Endothelial cell of umbilical vein (primary cell): ENCODE measurements at regions not wholly inside any gene's neighbourhood (a gene's known extent, or its start where the extent isn't known, plus 50 kb on each side); places are given as distances from the start of the nearest gene placed in this dataset.

ENCODE experiments used
- BruUV-seq: library from RNA; stranded (reverse); fragments of 400-500 nt; replicated peaks from 2 replicates; lab custom pipeline; 2021; lab: Mats Ljungman, UMichigan
- CTCF ChIA-PET: fragments of 300-600, 350-600 bp; sonication (Branson Sonifier 250); formaldehyde crosslinking; loops from one replicate; lab custom pipeline; 2021; ENCODE audit warnings: antibody characterized with exemption, inconsistent platforms; lab: Charles Lee
- POLR2A ChIA-PET: fragments of 300-600, 350-600 bp; sonication (Branson Sonifier 250); formaldehyde crosslinking; loops from one replicate; lab custom pipeline; 2021; ENCODE audit warnings: antibody characterized with exemption, inconsistent platforms; lab: Charles Lee
- DNase-seq: peaks from one replicate; pipeline ENCODE4 v3.0.0-alpha.2; 2011; ENCODE audit warnings: low read depth, low spot score
- FAIRE-seq: peaks from 2 replicates; lab custom pipeline; 2011; peaks lifted over from hg19 to GRCh38; lab: Jason Lieb, UNC
- H2AFZ ChIP-seq: 2 replicates; pipeline ENCODE4 v1.6.0; 2012; ENCODE audit warnings: low read depth, low read length, control low read depth, inconsistent platforms
- H3K27ac ChIP-seq: 2 replicates; pipeline ENCODE4 v1.5.1; 2011; ENCODE audit warnings: low read depth, mild to moderate bottlenecking, control low read depth, low read length, moderate library complexity; ENCODE audit not compliant: insufficient read depth
- H3K27me3 ChIP-seq, 2 experiments: 2 replicates each; pipeline versions ENCODE4 v1.6.0 to v1.6.1; 2011; ENCODE audit warnings: low read length in 2 of 2, mixed read lengths in 1 of 2; ENCODE audit not compliant: control insufficient read depth in 2 of 2, insufficient read depth in 2 of 2
- H3K36me3 ChIP-seq, 2 experiments: 2 replicates in 1 of 2; 3 replicates in 1 of 2; pipeline ENCODE4 v1.5.1; 2011; ENCODE audit warnings: low read length in 2 of 2, mild to moderate bottlenecking in 1 of 2, moderate library complexity in 1 of 2; ENCODE audit not compliant: control insufficient read depth in 2 of 2, insufficient read depth in 2 of 2; ENCODE audit errors: extremely low read depth in 1 of 2
- H3K4me1 ChIP-seq: 3 replicates; pipeline ENCODE4 v1.5.1; 2011; ENCODE audit warnings: mild to moderate bottlenecking, low read length; ENCODE audit not compliant: control insufficient read depth, insufficient read depth; ENCODE audit errors: extremely low read depth
- H3K4me2 ChIP-seq: 2 replicates; pipeline ENCODE4 v1.6.1; 2011; ENCODE audit warnings: low read length, control low read depth, mixed read lengths; ENCODE audit not compliant: insufficient read depth
- H3K4me3 ChIP-seq, 3 experiments: fragments of 200-600 bp in 1 of 3; sonication (generic), shearing (Covaris generic) in 1 of 3; replicated peaks in 1 of 3; 2 replicates each; pipeline ENCODE4 v1.5.1; 2011 to 2016; ENCODE audit warnings: control low read depth in 3 of 3, low read length in 3 of 3, mild to moderate bottlenecking in 2 of 3, inconsistent platforms in 1 of 3, low read depth in 1 of 3, moderate library complexity in 1 of 3; ENCODE audit not compliant: insufficient read depth in 1 of 3
- H3K79me2 ChIP-seq: 2 replicates; pipeline ENCODE4 v1.6.0; 2012; ENCODE audit warnings: low read length, inconsistent platforms; ENCODE audit not compliant: control insufficient read depth, insufficient read depth
- H3K9ac ChIP-seq: replicated peaks from 2 replicates; pipeline ENCODE3; 2011; ENCODE audit warnings: low read length, control low read depth; ENCODE audit not compliant: insufficient read depth; ENCODE audit errors: extremely low read depth
- H3K9me1 ChIP-seq: replicated peaks from 3 replicates; pipeline ENCODE4 v1.6.0; 2011; ENCODE audit warnings: mild to moderate bottlenecking, low read length; ENCODE audit not compliant: control insufficient read depth, insufficient read depth; ENCODE audit errors: extremely low read depth
- H3K9me3 ChIP-seq: replicated peaks from 2 replicates; pipeline ENCODE4 v1.5.1; 2012; ENCODE audit warnings: low read length, inconsistent platforms; ENCODE audit not compliant: control insufficient read depth, insufficient read depth
- H4K20me1 ChIP-seq: replicated peaks from 2 replicates; pipeline ENCODE3; 2011; ENCODE audit warnings: mild to moderate bottlenecking, low read length; ENCODE audit not compliant: control insufficient read depth, insufficient read depth; ENCODE audit errors: extremely low read depth
- CTCF ChIP-seq, 2 donors: IDR thresholded peaks; 1 replicate in 1 of 2; 2 replicates in 1 of 2; pipeline ENCODE4 v1.5.1; 2011; ENCODE audit warnings: low read length in 2 of 2, mild to moderate bottlenecking in 2 of 2, moderate library complexity in 2 of 2, control low read depth in 1 of 2, inconsistent platforms in 1 of 2, low read depth in 1 of 2; ENCODE audit not compliant: insufficient read depth in 1 of 2; ENCODE audit errors: extremely low read depth in 1 of 2
- EZH2 ChIP-seq: IDR thresholded peaks from 2 replicates; pipeline ENCODE4 v1.6.1; 2012; ENCODE audit warnings: borderline replicate concordance, low read depth, mild to moderate bottlenecking, moderate library complexity, low read length, inconsistent platforms; ENCODE audit not compliant: severe bottlenecking
- FOS ChIP-seq: IDR thresholded peaks from 2 replicates; pipeline ENCODE4 v1.6.1; 2011; ENCODE audit warnings: mild to moderate bottlenecking, low read length, moderate library complexity, borderline replicate concordance; ENCODE audit not compliant: insufficient read depth
- GATA2 ChIP-seq: IDR thresholded peaks from 2 replicates; pipeline ENCODE4 v1.7.0; 2011; ENCODE audit warnings: low read depth, mild to moderate bottlenecking, moderate library complexity, mixed read lengths, low read length; ENCODE audit not compliant: insufficient read length, insufficient read depth
- JUN ChIP-seq: IDR thresholded peaks from 2 replicates; pipeline ENCODE4 v1.6.1; 2011; ENCODE audit warnings: borderline replicate concordance, low read depth; ENCODE audit not compliant: insufficient read length, insufficient read depth
- MAX ChIP-seq: IDR thresholded peaks from 2 replicates; pipeline ENCODE4 v1.6.1; 2011; ENCODE audit not compliant: insufficient read depth, insufficient read length
- MYC ChIP-seq: IDR thresholded peaks from one replicate; pipeline ENCODE4 v1.6.1; 2011; ENCODE audit warnings: mild to moderate bottlenecking, low read depth, low read length
- POLR2A ChIP-seq: IDR thresholded peaks from 2 replicates; pipeline ENCODE4 v1.6.1; 2012; ENCODE audit warnings: low read depth, mild to moderate bottlenecking, control low read depth, low read length
- POLR2AphosphoS5 ChIP-seq: IDR thresholded peaks from 2 replicates; pipeline ENCODE4 v1.6.1; 2012; ENCODE audit warnings: low read depth, mild to moderate bottlenecking, control low read depth, low read length, moderate library complexity; ENCODE audit not compliant: insufficient read depth
- dilution Hi-C: fragments of 300-500 bp; cut with MboI; formaldehyde crosslinking; loops from one replicate; pipeline ENCODE4 v1.15.0; 2019; ENCODE audit warnings: low sequenced_read_pairs; ENCODE audit not compliant: extremely low pct_ligation_motif_present
- intact Hi-C: fragments of 100-400 bp; cut with micrococcal nuclease; formaldehyde crosslinking; loops from one replicate; pipeline ENCODE4 v1.10.0; 2022

DNA sequence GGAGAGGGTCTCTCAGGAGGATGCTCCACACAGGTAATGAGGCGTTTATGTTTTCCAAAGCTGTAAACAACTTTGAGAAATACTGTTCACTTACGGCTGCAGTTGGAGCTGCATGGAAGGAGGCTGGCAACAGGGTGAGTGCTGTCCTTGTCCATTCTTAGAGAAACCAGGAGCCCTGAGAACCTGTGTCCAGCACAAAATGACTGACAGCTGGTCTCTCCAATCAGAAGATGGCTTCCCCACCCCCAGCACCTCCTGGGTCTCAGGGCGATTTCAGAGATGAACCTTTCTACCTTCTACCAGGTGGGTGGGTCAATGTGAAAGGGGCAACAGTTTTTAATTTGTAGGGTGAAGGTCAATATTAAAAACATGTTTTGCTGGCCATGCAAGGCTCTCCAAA lies 353.6 kb downstream of the NPHP4 start:
- intact Hi-C loops = no loop called here
- dilution Hi-C loops = no loop called here
- Histone ChIP-seq H3K4me1 (no peaks in the 10 kb centered on the region), H2AFZ (no peak overlapping the region), H3K27me3 (no peaks in the 10 kb centered on the region), H3K9me3 (peaks cover 7% of the 10 kb centered on the region), H3K4me2 (no peak overlapping the region), H3K4me3 (no peak overlapping the region), H3K9me1 (no peaks in the 10 kb centered on the region), H3K27ac (no peak overlapping the region), H3K9ac (no peak overlapping the region), H4K20me1 (no peaks in the 10 kb centered on the region), H3K36me3 (no peaks in the 10 kb centered on the region), H3K79me2 (no peaks in the 10 kb centered on the region)
- CTCF ChIA-PET = no interaction called here
- DNase-seq (no peak), FAIRE-seq (no peak)
- BruUV-seq = no TSS peak
- POLR2A ChIA-PET = no interaction called here
- no peak for TF ChIP-seq GATA2
- no peak for TF ChIP-seq FOS
- no peak for TF ChIP-seq POLR2AphosphoS5
- no peak for TF ChIP-seq MYC

DNA sequence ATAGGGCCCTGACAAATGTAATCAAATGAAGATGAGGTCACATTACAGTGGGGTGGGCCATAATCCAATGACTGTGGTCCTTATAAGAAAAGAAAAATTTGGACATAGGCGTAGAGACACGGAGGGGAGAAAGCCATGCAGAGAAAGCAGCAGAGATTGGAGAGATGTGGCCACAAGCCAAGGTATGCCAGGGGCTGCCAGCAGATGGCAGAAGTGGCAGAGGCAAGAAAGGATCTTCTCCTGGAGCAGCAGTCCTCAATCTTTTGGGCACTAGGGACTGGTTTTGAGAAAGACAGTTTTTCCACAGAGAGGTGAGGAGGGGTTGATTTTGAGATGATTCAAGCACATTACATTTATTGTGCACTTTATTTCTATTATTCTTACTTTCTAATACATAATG lies 355.1 kb downstream of the NPHP4 start:
- no peaks in the 10 kb centered on the region for H3K36me3 ChIP-seq
- peaks cover 7% of the 10 kb centered on the region for H3K9me3 ChIP-seq
- dilution Hi-C loops = no loop called here
- ChIA-PET CTCF (interaction anchor here (0.9 kb wide), 1 partner anchor 22 kb away, joined by 3 read pairs; no protein-coding TSS in a partner anchor), POLR2A (no interaction called here)
- no peak overlapping the region for H3K27ac ChIP-seq
- BruUV-seq = no TSS peak
- no peak overlapping the region for H3K9ac ChIP-seq
- no peak overlapping the region for H3K4me3 ChIP-seq
- intact Hi-C loops = no loop called here
- H2AFZ ChIP-seq = no peak overlapping the region
- H3K27me3 ChIP-seq = no peaks in the 10 kb centered on the region
- no peaks in the 10 kb centered on the region for H4K20me1 ChIP-seq
- H3K4me2 ChIP-seq = no peak overlapping the region
- no peaks in the 10 kb centered on the region for H3K79me2 ChIP-seq
- H3K4me1 ChIP-seq = no peaks in the 10 kb centered on the region
- TF ChIP-seq GATA2 = no peak
- TF ChIP-seq CTCF (IDR thresholded peaks at IDR 0.05; ENCODE audit: extremely low read depth in 1 of 2, insufficient read depth in 1 of 2, low read depth in 1 of 2, low read length in 2 of 2) = no peak
- TF ChIP-seq POLR2A = no peak
- no peak for TF ChIP-seq POLR2AphosphoS5
- no peak for TF ChIP-seq MAX
- no peak for TF ChIP-seq JUN
- no peak for TF ChIP-seq MYC
- TF ChIP-seq EZH2 = no peak
- TF ChIP-seq FOS = no peak
- DNase-seq (no peak), FAIRE-seq (no peak)
- no peaks in the 10 kb centered on the region for H3K9me1 ChIP-seq
